ENCODE measurements at regions not wholly inside any gene's neighbourhood (a gene's known extent, or its start where the extent isn't known, plus 50 kb on each side); places are given as distances from the start of the nearest gene placed in this dataset.
A peak's percentile ranks its signal among the peaks of the same experiment; 100 is the strongest.

GRCh38 chr12:17665839-17666238, 424.2 kb downstream of the RERGL start:
- no peaks in the 10 kb centered on the region for H3K4me1 Mint-ChIP-seq (ENCODE audit: insufficient read depth, unreplicated experiment)
- intact Hi-C loops (cut with micrococcal nuclease) = no loop called here
- no peak for DNase-seq (ENCODE audit: unreplicated experiment)
- H3K27me3 Mint-ChIP-seq (ENCODE audit: insufficient read depth, unreplicated experiment) = peaks cover 32% of the 10 kb centered on the region
- no peaks in the 10 kb centered on the region for H3K36me3 Mint-ChIP-seq (ENCODE audit: insufficient read depth, unreplicated experiment)
- no peak overlapping the region for H3K27ac Mint-ChIP-seq (ENCODE audit: low read depth, unreplicated experiment)
- TF ChIP-seq, protein P1, sequence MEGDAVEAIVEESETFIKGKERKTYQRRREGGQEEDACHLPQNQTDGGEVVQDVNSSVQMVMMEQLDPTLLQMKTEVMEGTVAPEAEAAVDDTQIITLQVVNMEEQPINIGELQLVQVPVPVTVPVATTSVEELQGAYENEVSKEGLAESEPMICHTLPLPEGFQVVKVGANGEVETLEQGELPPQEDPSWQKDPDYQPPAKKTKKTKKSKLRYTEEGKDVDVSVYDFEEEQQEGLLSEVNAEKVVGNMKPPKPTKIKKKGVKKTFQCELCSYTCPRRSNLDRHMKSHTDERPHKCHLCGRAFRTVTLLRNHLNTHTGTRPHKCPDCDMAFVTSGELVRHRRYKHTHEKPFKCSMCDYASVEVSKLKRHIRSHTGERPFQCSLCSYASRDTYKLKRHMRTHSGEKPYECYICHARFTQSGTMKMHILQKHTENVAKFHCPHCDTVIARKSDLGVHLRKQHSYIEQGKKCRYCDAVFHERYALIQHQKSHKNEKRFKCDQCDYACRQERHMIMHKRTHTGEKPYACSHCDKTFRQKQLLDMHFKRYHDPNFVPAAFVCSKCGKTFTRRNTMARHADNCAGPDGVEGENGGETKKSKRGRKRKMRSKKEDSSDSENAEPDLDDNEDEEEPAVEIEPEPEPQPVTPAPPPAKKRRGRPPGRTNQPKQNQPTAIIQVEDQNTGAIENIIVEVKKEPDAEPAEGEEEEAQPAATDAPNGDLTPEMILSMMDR (IDR thresholded peaks at IDR 0.05; ENCODE audit: unreplicated experiment) = no peak
- ChIA-PET POLR2A (no interaction called here), CTCF (interaction anchor here (1.0 kb wide), 1 partner anchor 21 kb away, joined by 3 read pairs; no protein-coding TSS in a partner anchor)
- BruUV-seq (replicated peaks) = no TSS peak
- no peaks in the 10 kb centered on the region for H3K9me3 Mint-ChIP-seq (ENCODE audit: unreplicated experiment)
- no peak overlapping the region for H3K4me3 Mint-ChIP-seq (ENCODE audit: unreplicated experiment)

- Mint-ChIP-seq H3K27ac (ENCODE audit: low read depth, unreplicated experiment) (no peak overlapping the region), H3K27me3 (ENCODE audit: insufficient read depth, unreplicated experiment) (peaks cover 50% of the 10 kb centered on the region), H3K36me3 (ENCODE audit: insufficient read depth, unreplicated experiment) (no peaks in the 10 kb centered on the region), H3K4me1 (ENCODE audit: insufficient read depth, unreplicated experiment) (no peaks in the 10 kb centered on the region), H3K9me3 (ENCODE audit: unreplicated experiment) (no peaks in the 10 kb centered on the region), H3K4me3 (ENCODE audit: unreplicated experiment) (no peak overlapping the region)
- BruUV-seq (replicated peaks) = no TSS peak
- DNase-seq (ENCODE audit: unreplicated experiment) = peak; percentile 6
- TF ChIP-seq, protein P1 (IDR thresholded peaks at IDR 0.05; ENCODE audit: unreplicated experiment) = no peak
- ChIA-PET POLR2A (no interaction called here), CTCF (interaction anchor here (0.5 to 0.6 kb wide), 2 partner anchors 20 to 224 kb away, joined by 3 read pairs; no protein-coding TSS in a partner anchor)
- intact Hi-C loops (cut with micrococcal nuclease) = no loop called here
Observed at GRCh38 chr12:17661250-17661649, 428.7 kb downstream of the RERGL start.

DNA sequence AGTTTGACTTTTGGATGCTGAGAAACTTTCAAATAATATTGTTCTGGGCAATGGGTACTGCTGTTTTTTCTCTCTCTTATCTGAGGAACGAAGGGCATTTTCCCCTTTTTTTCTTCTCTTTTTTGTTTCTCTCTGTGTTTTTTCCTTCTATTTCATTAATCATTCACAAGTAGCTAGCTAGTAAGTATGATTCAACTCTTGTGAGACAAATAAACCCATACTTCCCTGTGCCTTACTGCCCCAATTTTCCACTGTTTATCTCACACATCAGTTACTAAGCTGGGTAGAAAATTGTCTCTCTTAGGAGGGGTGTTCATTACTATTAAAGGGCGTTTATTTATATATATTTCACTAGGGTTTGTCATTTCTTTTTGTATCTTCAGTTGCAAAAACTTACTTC, 437.6 kb downstream of the RERGL start:
- TF ChIP-seq, protein P1 (IDR thresholded peaks at IDR 0.05; ENCODE audit: unreplicated experiment) = no peak
- no peak overlapping the region for H3K27ac Mint-ChIP-seq (ENCODE audit: low read depth, unreplicated experiment)
- intact Hi-C loops (cut with micrococcal nuclease) = no loop called here
- ChIA-PET POLR2A (interaction anchor here (0.6 kb wide), 2 partner anchors 86 to 553 kb away, joined by 3 read pairs; no protein-coding TSS in a partner anchor), CTCF (interaction anchor here (0.6 to 1.3 kb wide), 4 partner anchors 8 to 281 kb away, joined by 3 to 4 read pairs (median 3); no protein-coding TSS in a partner anchor)
- no peaks in the 10 kb centered on the region for H3K36me3 Mint-ChIP-seq (ENCODE audit: insufficient read depth, unreplicated experiment)
- H3K4me1 Mint-ChIP-seq (ENCODE audit: insufficient read depth, unreplicated experiment) = no peaks in the 10 kb centered on the region
- H3K4me3 Mint-ChIP-seq (ENCODE audit: unreplicated experiment) = no peak overlapping the region
- DNase-seq (ENCODE audit: unreplicated experiment) = no peak
- H3K27me3 Mint-ChIP-seq (ENCODE audit: insufficient read depth, unreplicated experiment) = peaks cover 44% of the 10 kb centered on the region
- no peaks in the 10 kb centered on the region for H3K9me3 Mint-ChIP-seq (ENCODE audit: unreplicated experiment)
- BruUV-seq (replicated peaks) = no TSS peak

GRCh38 chr12:17642340-17642650, 447.7 kb downstream of the RERGL start:
- DNase-seq (ENCODE audit: unreplicated experiment) = no peak
- ChIA-PET CTCF (interaction anchor here (0.6 to 2.6 kb wide), 11 partner anchors 8 to 1566 kb away, joined by 3 to 17 read pairs (median 5); no protein-coding TSS in a partner anchor), POLR2A (no interaction called here)
- H3K27ac Mint-ChIP-seq (ENCODE audit: low read depth, unreplicated experiment) = no peak overlapping the region
- no peaks in the 10 kb centered on the region for H3K4me1 Mint-ChIP-seq (ENCODE audit: insufficient read depth, unreplicated experiment)
- no peaks in the 10 kb centered on the region for H3K36me3 Mint-ChIP-seq (ENCODE audit: insufficient read depth, unreplicated experiment)
- intact Hi-C loops (cut with micrococcal nuclease) = loop anchor here (1.0 to 5.0 kb wide), 5 partner anchors 286 to 1255 kb away; no protein-coding TSS in a partner anchor
- H3K9me3 Mint-ChIP-seq (ENCODE audit: unreplicated experiment) = no peaks in the 10 kb centered on the region
- TF ChIP-seq, protein P1 (IDR thresholded peaks at IDR 0.05; ENCODE audit: unreplicated experiment) = no peak
- H3K4me3 Mint-ChIP-seq (ENCODE audit: unreplicated experiment) = peak overlapping the region; percentile 44
- peaks cover 44% of the 10 kb centered on the region for H3K27me3 Mint-ChIP-seq (ENCODE audit: insufficient read depth, unreplicated experiment)
- no TSS peak for BruUV-seq (replicated peaks)
